Caco-2 (cell line): ENCODE measurements at regions not wholly inside any gene's neighbourhood (a gene's known extent, or its start where the extent isn't known, plus 50 kb on each side); places are given as distances from the start of the nearest gene placed in this dataset.

Experiments
- BruUV-seq: library from RNA; stranded (reverse); fragments of 400-500 nt; replicated peaks from 2 replicates; lab custom pipeline; 2021; lab: Mats Ljungman, UMichigan
- CTCF ChIA-PET: fragments of 300-600 bp; sonication (Branson Sonifier 250); formaldehyde crosslinking; loops from one replicate; lab custom pipeline; 2022; ENCODE audit warnings: antibody characterized with exemption; lab: Charles Lee
- POLR2A ChIA-PET: fragments of 300-600 bp; sonication (Branson Sonifier 250); formaldehyde crosslinking; loops from one replicate; lab custom pipeline; 2022; ENCODE audit warnings: antibody characterized with exemption; lab: Charles Lee
- DNase-seq, 2 experiments: peaks; one replicate each; pipeline versions ENCODE4 v3.0.0 to v3.0.0-alpha.2; 2020 to 2022
- H3K27me3 ChIP-seq: replicated peaks from 2 replicates; pipeline ENCODE4 v1.6.0; 2011; ENCODE audit warnings: low read length; ENCODE audit not compliant: control insufficient read depth, insufficient read depth
- H3K36me3 ChIP-seq: 2 replicates; pipeline ENCODE4 v1.5.1; 2011; ENCODE audit warnings: low read length; ENCODE audit not compliant: control insufficient read depth, insufficient read depth
- H3K4me1 ChIP-seq: fragments of 250-450 bp; sonication (Bioruptor Pico); 2 replicates; pipeline ENCODE4 v1.5.1; 2020; ENCODE audit warnings: mild to moderate bottlenecking
- H3K4me3 ChIP-seq: 2 replicates; pipeline ENCODE4 v1.5.1; 2011; ENCODE audit warnings: low read depth, mild to moderate bottlenecking, control low read depth, low read length
- H3K9me3 ChIP-seq: fragments of 250-450 bp; sonication (Bioruptor Pico); 2 replicates; pipeline ENCODE4 v1.5.1; 2020; ENCODE audit warnings: mild to moderate bottlenecking, moderate library complexity
- H3K27ac Mint-ChIP-seq: one replicate; pipeline ENCODE4 v1.8.0; 2022; ENCODE audit warnings: mixed read lengths; ENCODE audit not compliant: unreplicated experiment
- H3K27me3 Mint-ChIP-seq: one replicate; pipeline ENCODE4 v1.8.0; 2022; ENCODE audit warnings: mixed read lengths; ENCODE audit not compliant: insufficient read depth, unreplicated experiment
- H3K36me3 Mint-ChIP-seq: one replicate; pipeline ENCODE4 v1.8.0; 2022; ENCODE audit warnings: mild to moderate bottlenecking, mixed read lengths; ENCODE audit not compliant: insufficient read depth, unreplicated experiment
- H3K4me1 Mint-ChIP-seq: one replicate; pipeline ENCODE4 v1.8.0; 2022; ENCODE audit warnings: low read depth, mixed read lengths; ENCODE audit not compliant: unreplicated experiment
- H3K4me3 Mint-ChIP-seq: one replicate; pipeline ENCODE4 v1.8.0; 2022; ENCODE audit warnings: mild to moderate bottlenecking, moderate library complexity, mixed read lengths; ENCODE audit not compliant: unreplicated experiment
- H3K9me3 Mint-ChIP-seq: one replicate; pipeline ENCODE4 v1.8.0; 2022; ENCODE audit warnings: mixed read lengths; ENCODE audit not compliant: unreplicated experiment
- CTCF ChIP-seq, 2 experiments: fragments of 200-600 bp in 1 of 2; IDR thresholded peaks; 1 replicate in 1 of 2; 2 replicates in 1 of 2; pipeline versions ENCODE4 v1.5.1 to v1.8.0; 2011 to 2022; ENCODE audit warnings: antibody characterized with exemption in 1 of 2, control low read depth in 1 of 2, inconsistent platforms in 1 of 2, low read depth in 1 of 2, low read length in 1 of 2, mild to moderate bottlenecking in 1 of 2, moderate library complexity in 1 of 2; ENCODE audit not compliant: insufficient read depth in 1 of 2, severe bottlenecking in 1 of 2, unreplicated experiment in 1 of 2
- intact Hi-C: fragments of 100-400 bp; cut with micrococcal nuclease; formaldehyde crosslinking; loops from one replicate; pipeline ENCODE4 v1.10.0; 2022; ENCODE audit not compliant: unreplicated experiment

- Histone ChIP-seq H3K27me3 (no peaks in the 10 kb centered on the region), H3K36me3 (no peaks in the 10 kb centered on the region; the same call in 1 of the 2 replicates), H3K9me3 (no peaks in the 10 kb centered on the region), H3K4me1 (no peaks in the 10 kb centered on the region), H3K4me3 (no peak overlapping the region)
- CTCF ChIA-PET = no interaction called here
- Mint-ChIP-seq H3K27me3 (no peaks in the 10 kb centered on the region), H3K4me1 (no peaks in the 10 kb centered on the region), H3K36me3 (no peaks in the 10 kb centered on the region), H3K4me3 (no peak overlapping the region), H3K27ac (no peak overlapping the region), H3K9me3 (no peaks in the 10 kb centered on the region)
- no TSS peak for BruUV-seq
- POLR2A ChIA-PET = no interaction called here
- TF ChIP-seq CTCF (IDR thresholded peaks at IDR 0.05; ENCODE audit: insufficient read depth in 1 of 2, low read depth in 1 of 2, low read length in 1 of 2, severe bottlenecking in 1 of 2, unreplicated experiment in 1 of 2) = no peak
- no peak for DNase-seq
- intact Hi-C loops = no loop called here
These were observed 323.0 kb downstream of the PLPP3 start for GRCh38 chr1:56256153-56257000.

- Histone ChIP-seq H3K27me3 (no peaks in the 10 kb centered on the region), H3K4me1 (no peaks in the 10 kb centered on the region), H3K36me3 (no peaks in the 10 kb centered on the region; the same call in 1 of the 2 replicates), H3K4me3 (no peak overlapping the region), H3K9me3 (no peaks in the 10 kb centered on the region)
- CTCF ChIA-PET = no interaction called here
- Mint-ChIP-seq H3K4me1 (no peaks in the 10 kb centered on the region), H3K9me3 (no peaks in the 10 kb centered on the region), H3K36me3 (no peaks in the 10 kb centered on the region), H3K4me3 (no peak overlapping the region), H3K27me3 (no peaks in the 10 kb centered on the region), H3K27ac (no peak overlapping the region)
- intact Hi-C loops = no loop called here
- DNase-seq = no peak
- TF ChIP-seq CTCF (IDR thresholded peaks at IDR 0.05; ENCODE audit: insufficient read depth in 1 of 2, low read depth in 1 of 2, low read length in 1 of 2, severe bottlenecking in 1 of 2, unreplicated experiment in 1 of 2) = no peak
- POLR2A ChIA-PET = no interaction called here
- BruUV-seq = no TSS peak
These were observed 323.7 kb downstream of the PLPP3 start for GRCh38 chr1:56255516-56256152.

- Mint-ChIP-seq H3K27ac (no peak overlapping the region), H3K9me3 (no peaks in the 10 kb centered on the region), H3K36me3 (no peaks in the 10 kb centered on the region), H3K4me3 (no peak overlapping the region), H3K27me3 (no peaks in the 10 kb centered on the region), H3K4me1 (no peaks in the 10 kb centered on the region)
- no peak for TF ChIP-seq CTCF (IDR thresholded peaks at IDR 0.05; ENCODE audit: insufficient read depth in 1 of 2, low read depth in 1 of 2, low read length in 1 of 2, severe bottlenecking in 1 of 2, unreplicated experiment in 1 of 2)
- CTCF ChIA-PET = no interaction called here
- no peak for DNase-seq
- intact Hi-C loops = no loop called here
- BruUV-seq = no TSS peak
- POLR2A ChIA-PET = no interaction called here
- Histone ChIP-seq H3K27me3 (no peaks in the 10 kb centered on the region), H3K9me3 (no peaks in the 10 kb centered on the region), H3K4me3 (no peak overlapping the region), H3K4me1 (no peaks in the 10 kb centered on the region), H3K36me3 (no peaks in the 10 kb centered on the region)
These were observed 325.2 kb downstream of the PLPP3 start for GRCh38 chr1:56254130-56254529.
